ENCODE measurements at regions not wholly inside any gene's neighbourhood (a gene's known extent, or its start where the extent isn't known, plus 50 kb on each side); places are given as distances from the start of the nearest gene placed in this dataset.

- Histone ChIP-seq H3K4me1 (peaks cover 9% of the 10 kb centered on the region), H3K9me3 (0 out of 2 replicates have a peak, but pooled peaks cover 3% of the 10 kb centered on the region), H3K4me3 (no peak overlapping the region), H3K27me3 (no peaks in the 10 kb centered on the region), H3K4me2 (no peak overlapping the region), H3K27ac (no peak overlapping the region), H3K9ac (no peak overlapping the region), H3K36me3 (no peaks in the 10 kb centered on the region), H4K20me1 (no peaks in the 10 kb centered on the region)
- TF ChIP-seq Cebpa-rat (IDR thresholded peaks at IDR 0.05), result no peak
Observed at GRCh38 chr2:21420553-21421335, 297.0 kb downstream of the TDRD15 start.

DNA sequence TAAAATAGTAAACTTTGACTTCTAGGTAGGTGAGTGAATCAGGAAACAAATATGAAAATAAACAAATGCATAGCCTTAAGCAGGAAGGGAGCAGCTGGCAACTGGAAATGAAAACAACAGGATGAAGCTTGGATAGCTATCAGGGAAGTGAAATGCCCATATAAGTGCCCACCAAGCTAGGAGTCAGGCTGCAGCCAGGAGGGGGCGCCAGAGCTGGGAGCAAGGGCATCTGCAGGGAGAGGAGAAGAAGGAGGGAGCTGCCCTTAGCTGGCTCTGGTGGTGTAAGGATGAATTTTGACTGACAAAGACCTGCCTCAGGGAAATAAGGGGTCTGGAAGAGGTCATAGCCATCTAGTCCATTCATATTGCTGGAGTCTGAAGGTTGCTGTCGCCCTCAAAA is 298.3 kb downstream of the TDRD15 start:
- peaks cover 9% of the 10 kb centered on the region for H3K4me1 ChIP-seq
- no peaks in the 10 kb centered on the region for H4K20me1 ChIP-seq
- H3K4me2 ChIP-seq, result no peak overlapping the region
- no peak for TF ChIP-seq Cebpa-rat (IDR thresholded peaks at IDR 0.05)
- H3K27me3 ChIP-seq, result no peaks in the 10 kb centered on the region
- H3K27ac ChIP-seq, result no peak overlapping the region
- H3K4me3 ChIP-seq, result no peak overlapping the region
- no peak overlapping the region for H3K9ac ChIP-seq
- H3K9me3 ChIP-seq, result 0 out of 2 replicates have a peak, but pooled peaks cover 3% of the 10 kb centered on the region
- H3K36me3 ChIP-seq, result no peaks in the 10 kb centered on the region

GRCh38 chr2:21422724-21423522 is 299.2 kb downstream of the TDRD15 start:
- H3K27ac ChIP-seq, result no peak overlapping the region
- no peak for TF ChIP-seq Cebpa-rat (IDR thresholded peaks at IDR 0.05)
- no peaks in the 10 kb centered on the region for H4K20me1 ChIP-seq
- H3K27me3 ChIP-seq, result no peaks in the 10 kb centered on the region
- H3K9ac ChIP-seq, result no peak overlapping the region
- peak overlapping the region; percentile 19; the same call in 1 of the 2 replicates for H3K4me2 ChIP-seq
- no peaks in the 10 kb centered on the region for H3K36me3 ChIP-seq
- H3K4me3 ChIP-seq, result no peak overlapping the region
- H3K4me1 ChIP-seq, result peaks cover 17% of the 10 kb centered on the region
- 0 out of 2 replicates have a peak, but pooled peaks cover 3% of the 10 kb centered on the region for H3K9me3 ChIP-seq

GRCh38 chr2:21423854-21424253 is 300.1 kb downstream of the TDRD15 start:
- peak overlapping the region; percentile 19; the same call in 1 of the 2 replicates for H3K4me2 ChIP-seq
- H3K9ac ChIP-seq, result no peak overlapping the region
- TF ChIP-seq Cebpa-rat (IDR thresholded peaks at IDR 0.05), result no peak
- H3K4me1 ChIP-seq, result peaks cover 19% of the 10 kb centered on the region
- no peaks in the 10 kb centered on the region for H4K20me1 ChIP-seq
- no peak overlapping the region for H3K27ac ChIP-seq
- no peaks in the 10 kb centered on the region for H3K27me3 ChIP-seq
- H3K4me3 ChIP-seq, result no peak overlapping the region
- no peaks in the 10 kb centered on the region for H3K36me3 ChIP-seq
- H3K9me3 ChIP-seq, result 0 out of 2 replicates have a peak, but pooled peaks cover 3% of the 10 kb centered on the region

DNA sequence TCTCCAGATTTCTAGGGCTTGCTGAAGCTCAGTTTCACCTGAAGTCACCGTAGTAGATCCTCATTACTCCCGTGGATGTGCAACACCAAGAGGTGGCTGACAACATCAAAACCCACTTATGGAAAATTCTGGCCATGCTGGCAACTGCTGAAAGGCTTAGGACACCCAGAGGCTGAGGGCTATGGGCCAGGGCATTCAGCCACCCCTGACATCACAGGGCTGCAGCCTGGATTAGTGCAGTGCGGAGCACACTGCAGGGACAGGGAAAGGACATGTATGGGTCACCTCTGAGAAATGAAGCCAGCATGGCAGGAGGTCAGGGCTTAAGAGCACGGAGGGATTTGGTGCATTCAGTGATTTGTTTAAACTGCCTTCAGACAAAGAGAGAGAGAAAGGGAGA is 300.6 kb downstream of the TDRD15 start:
- no peak overlapping the region for H3K9ac ChIP-seq
- H3K4me3 ChIP-seq, result no peak overlapping the region
- H4K20me1 ChIP-seq, result no peaks in the 10 kb centered on the region
- H3K27ac ChIP-seq, result no peak overlapping the region
- H3K27me3 ChIP-seq, result no peaks in the 10 kb centered on the region
- TF ChIP-seq Cebpa-rat (IDR thresholded peaks at IDR 0.05), result no peak
- H3K4me2 ChIP-seq, result no peak overlapping the region
- H3K4me1 ChIP-seq, result peaks cover 19% of the 10 kb centered on the region
- H3K36me3 ChIP-seq, result no peaks in the 10 kb centered on the region
- 0 out of 2 replicates have a peak, but pooled peaks cover 3% of the 10 kb centered on the region for H3K9me3 ChIP-seq

- H3K9ac ChIP-seq, result no peak overlapping the region
- no peak overlapping the region; the same call in 1 of the 2 replicates for H3K27ac ChIP-seq
- H3K27me3 ChIP-seq, result no peaks in the 10 kb centered on the region
- H3K4me2 ChIP-seq, result peak overlapping the region; percentile 36
- H3K4me1 ChIP-seq, result peaks cover 19% of the 10 kb centered on the region
- 0 out of 2 replicates have a peak, but pooled peaks cover 1% of the 10 kb centered on the region for H3K9me3 ChIP-seq
- TF ChIP-seq Cebpa-rat (IDR thresholded peaks at IDR 0.05), result no peak
- no peaks in the 10 kb centered on the region for H3K36me3 ChIP-seq
- H4K20me1 ChIP-seq, result no peaks in the 10 kb centered on the region
- H3K4me3 ChIP-seq, result no peak overlapping the region
Observed at GRCh38 chr2:21427606-21428005, 303.8 kb downstream of the TDRD15 start.

DNA sequence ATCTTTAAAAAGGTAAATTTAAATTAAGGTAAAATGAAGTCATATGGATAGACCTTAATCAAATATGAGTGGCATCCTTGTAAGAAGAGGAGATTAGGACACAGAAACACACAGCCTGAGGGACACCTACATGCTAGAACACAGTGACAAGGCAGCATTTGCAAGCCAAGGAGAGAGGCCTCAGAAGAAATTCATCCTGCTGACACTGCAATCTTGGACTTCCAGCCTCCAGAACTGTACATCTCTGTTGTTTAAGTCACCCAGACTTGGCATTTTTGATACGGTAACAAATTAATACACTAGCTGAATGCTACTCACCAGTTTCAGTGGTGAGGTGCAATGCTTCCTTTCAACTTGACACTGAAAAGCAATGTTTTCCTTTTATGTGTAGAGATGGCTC is 305.0 kb downstream of the TDRD15 start:
- Histone ChIP-seq H3K4me2 (no peak overlapping the region), H3K27ac (no peak overlapping the region), H3K27me3 (no peaks in the 10 kb centered on the region), H4K20me1 (no peaks in the 10 kb centered on the region), H3K4me3 (no peak overlapping the region), H3K9me3 (peaks cover 3% of the 10 kb centered on the region; the same call in 1 of the 2 replicates), H3K4me1 (peaks cover 15% of the 10 kb centered on the region), H3K36me3 (no peaks in the 10 kb centered on the region), H3K9ac (no peak overlapping the region)
- no peak for TF ChIP-seq Cebpa-rat (IDR thresholded peaks at IDR 0.05)

DNA sequence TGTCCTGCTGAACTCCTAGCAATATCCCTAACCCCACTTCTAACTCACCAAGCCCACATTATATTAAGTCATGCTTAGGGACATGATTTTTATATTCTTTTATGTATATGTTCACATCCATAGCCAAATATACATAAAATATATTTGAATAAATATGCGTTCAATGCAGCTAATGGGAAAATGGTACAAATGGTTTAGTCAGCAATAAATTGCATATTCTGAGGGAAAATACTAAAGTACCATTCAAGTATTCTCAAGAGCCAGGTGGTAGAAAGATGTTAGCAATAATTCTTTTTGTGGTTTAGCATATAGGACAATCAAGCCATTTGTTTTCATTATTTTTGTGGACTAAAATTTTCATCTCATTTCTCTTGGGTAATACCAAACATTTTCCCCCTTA is 306.0 kb downstream of the TDRD15 start:
- Histone ChIP-seq H3K4me3 (no peak overlapping the region), H3K27ac (no peak overlapping the region), H3K36me3 (no peaks in the 10 kb centered on the region), H3K4me1 (peaks cover 10% of the 10 kb centered on the region), H3K27me3 (no peaks in the 10 kb centered on the region), H3K9ac (no peak overlapping the region), H3K9me3 (peaks cover 9% of the 10 kb centered on the region), H3K4me2 (no peak overlapping the region), H4K20me1 (no peaks in the 10 kb centered on the region)
- no peak for TF ChIP-seq Cebpa-rat (IDR thresholded peaks at IDR 0.05)

DNA sequence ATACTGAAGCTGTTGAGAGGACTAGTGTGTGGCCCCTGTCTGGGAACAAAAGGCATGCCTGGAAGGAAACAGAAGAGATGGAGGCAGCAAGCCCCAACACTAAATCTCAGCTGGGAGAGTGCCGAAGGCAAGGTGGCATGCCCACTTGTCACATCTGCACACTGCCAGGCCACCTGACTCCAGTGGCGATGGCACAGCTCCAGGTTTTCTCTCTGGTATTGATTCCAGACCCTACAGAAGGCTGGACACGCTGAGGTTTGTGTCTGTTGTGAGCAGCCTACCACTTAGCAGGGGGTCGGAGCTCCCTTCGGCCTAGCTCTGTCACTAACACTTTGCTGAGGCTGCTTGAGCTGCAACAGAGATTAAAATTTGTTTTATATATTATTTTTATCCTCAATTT is 307.3 kb downstream of the TDRD15 start:
- Histone ChIP-seq H3K27me3 (no peaks in the 10 kb centered on the region), H3K4me1 (peaks cover 10% of the 10 kb centered on the region), H3K9ac (no peak overlapping the region), H3K9me3 (peaks cover 13% of the 10 kb centered on the region), H4K20me1 (no peaks in the 10 kb centered on the region), H3K4me3 (no peak overlapping the region), H3K36me3 (no peaks in the 10 kb centered on the region), H3K27ac (no peak overlapping the region), H3K4me2 (no peak overlapping the region)
- TF ChIP-seq Cebpa-rat (IDR thresholded peaks at IDR 0.05), result no peak

DNA sequence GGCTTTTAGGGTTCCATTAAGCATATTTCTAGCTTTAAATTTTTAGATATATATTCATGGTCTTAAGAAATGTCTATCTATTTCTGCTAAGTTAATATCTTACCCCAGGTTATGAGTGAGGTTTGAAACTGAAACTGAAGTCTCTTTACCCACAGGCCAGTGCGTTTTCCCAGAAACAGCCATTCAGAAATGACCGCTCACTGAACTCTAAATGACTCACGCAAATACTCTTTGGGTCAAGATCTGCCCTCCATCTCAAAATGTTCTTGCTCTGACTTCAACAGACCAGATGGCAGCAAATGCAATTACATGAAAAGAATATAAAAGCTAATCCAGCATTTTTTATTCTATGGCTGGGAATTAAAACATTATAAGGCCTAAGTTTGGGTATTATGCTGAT is 315.2 kb downstream of the TDRD15 start:
- H3K9me3 ChIP-seq, result peaks cover 8% of the 10 kb centered on the region
- no peak overlapping the region for H3K27ac ChIP-seq
- H3K4me3 ChIP-seq, result no peak overlapping the region
- H3K4me1 ChIP-seq, result no peaks in the 10 kb centered on the region
- H3K36me3 ChIP-seq, result no peaks in the 10 kb centered on the region
- H3K4me2 ChIP-seq, result no peak overlapping the region
- H3K9ac ChIP-seq, result no peak overlapping the region
- TF ChIP-seq Cebpa-rat (IDR thresholded peaks at IDR 0.05), result no peak
- H4K20me1 ChIP-seq, result no peaks in the 10 kb centered on the region
- H3K27me3 ChIP-seq, result no peaks in the 10 kb centered on the region

All from BLaER1 (cell line).